ENCODE measurements at regions not wholly inside any gene's neighbourhood (a gene's known extent, or its start where the extent isn't known, plus 50 kb on each side); places are given as distances from the start of the nearest gene placed in this dataset.

DNA sequence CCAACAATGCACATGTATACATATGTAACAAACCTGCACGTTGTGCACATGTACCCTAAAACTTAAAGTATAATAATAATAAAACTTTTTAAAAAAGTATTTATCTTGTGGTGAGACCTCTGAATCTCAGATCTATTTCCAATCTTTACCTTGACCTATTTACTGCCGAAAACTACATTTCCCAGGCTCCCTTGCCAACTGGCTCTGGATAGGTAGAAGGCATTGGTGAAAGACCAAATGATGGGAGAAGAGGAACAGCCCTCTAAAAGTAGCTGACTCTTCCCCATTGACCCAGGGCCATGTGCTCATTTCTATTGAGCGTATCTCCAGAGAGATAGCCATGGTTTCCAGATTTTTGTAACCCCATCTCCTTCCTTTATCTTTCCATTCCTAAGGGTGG, 247.4 kb downstream of the GPAM start:
- TF ChIP-seq, protein P1, sequence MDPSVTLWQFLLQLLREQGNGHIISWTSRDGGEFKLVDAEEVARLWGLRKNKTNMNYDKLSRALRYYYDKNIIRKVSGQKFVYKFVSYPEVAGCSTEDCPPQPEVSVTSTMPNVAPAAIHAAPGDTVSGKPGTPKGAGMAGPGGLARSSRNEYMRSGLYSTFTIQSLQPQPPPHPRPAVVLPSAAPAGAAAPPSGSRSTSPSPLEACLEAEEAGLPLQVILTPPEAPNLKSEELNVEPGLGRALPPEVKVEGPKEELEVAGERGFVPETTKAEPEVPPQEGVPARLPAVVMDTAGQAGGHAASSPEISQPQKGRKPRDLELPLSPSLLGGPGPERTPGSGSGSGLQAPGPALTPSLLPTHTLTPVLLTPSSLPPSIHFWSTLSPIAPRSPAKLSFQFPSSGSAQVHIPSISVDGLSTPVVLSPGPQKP (IDR thresholded peaks at IDR 0.05; ENCODE audit: borderline replicate concordance, low read depth, low read length): no peak
- no peak for TF ChIP-seq POLR2A (IDR thresholded peaks at IDR 0.05; ENCODE audit: low read depth, low read length)
- TF ChIP-seq, protein P2, sequence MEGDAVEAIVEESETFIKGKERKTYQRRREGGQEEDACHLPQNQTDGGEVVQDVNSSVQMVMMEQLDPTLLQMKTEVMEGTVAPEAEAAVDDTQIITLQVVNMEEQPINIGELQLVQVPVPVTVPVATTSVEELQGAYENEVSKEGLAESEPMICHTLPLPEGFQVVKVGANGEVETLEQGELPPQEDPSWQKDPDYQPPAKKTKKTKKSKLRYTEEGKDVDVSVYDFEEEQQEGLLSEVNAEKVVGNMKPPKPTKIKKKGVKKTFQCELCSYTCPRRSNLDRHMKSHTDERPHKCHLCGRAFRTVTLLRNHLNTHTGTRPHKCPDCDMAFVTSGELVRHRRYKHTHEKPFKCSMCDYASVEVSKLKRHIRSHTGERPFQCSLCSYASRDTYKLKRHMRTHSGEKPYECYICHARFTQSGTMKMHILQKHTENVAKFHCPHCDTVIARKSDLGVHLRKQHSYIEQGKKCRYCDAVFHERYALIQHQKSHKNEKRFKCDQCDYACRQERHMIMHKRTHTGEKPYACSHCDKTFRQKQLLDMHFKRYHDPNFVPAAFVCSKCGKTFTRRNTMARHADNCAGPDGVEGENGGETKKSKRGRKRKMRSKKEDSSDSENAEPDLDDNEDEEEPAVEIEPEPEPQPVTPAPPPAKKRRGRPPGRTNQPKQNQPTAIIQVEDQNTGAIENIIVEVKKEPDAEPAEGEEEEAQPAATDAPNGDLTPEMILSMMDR (conservative IDR thresholded peaks at IDR 0.05; ENCODE audit: low read depth, low read length): no peak
- TF ChIP-seq, protein P3, sequence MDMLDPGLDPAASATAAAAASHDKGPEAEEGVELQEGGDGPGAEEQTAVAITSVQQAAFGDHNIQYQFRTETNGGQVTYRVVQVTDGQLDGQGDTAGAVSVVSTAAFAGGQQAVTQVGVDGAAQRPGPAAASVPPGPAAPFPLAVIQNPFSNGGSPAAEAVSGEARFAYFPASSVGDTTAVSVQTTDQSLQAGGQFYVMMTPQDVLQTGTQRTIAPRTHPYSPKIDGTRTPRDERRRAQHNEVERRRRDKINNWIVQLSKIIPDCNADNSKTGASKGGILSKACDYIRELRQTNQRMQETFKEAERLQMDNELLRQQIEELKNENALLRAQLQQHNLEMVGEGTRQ (IDR thresholded peaks at IDR 0.05; ENCODE audit: low read depth, low read length): no peak
- TF ChIP-seq SMC3 (IDR thresholded peaks at IDR 0.05; ENCODE audit: low read depth, low read length): no peak
- TF ChIP-seq MXI1 (IDR thresholded peaks at IDR 0.05; ENCODE audit: borderline replicate concordance, low read depth, low read length): no peak
- TF ChIP-seq MAFK (IDR thresholded peaks at IDR 0.05; ENCODE audit: low read depth, low read length): no peak
